Cardiac fibroblast (primary cell): ENCODE measurements at regions not wholly inside any gene's neighbourhood (a gene's known extent, or its start where the extent isn't known, plus 50 kb on each side); places are given as distances from the start of the nearest gene placed in this dataset.
"Not testable (repeated sequence)": the region's sequence is repeated elsewhere in the genome, so short reads cannot be mapped to it uniquely, and the experiment has no call there.

Source experiments
- DNase-seq, 2 donors: peaks; one replicate each; pipeline versions ENCODE4 v3.0.0 to v3.0.0-alpha.2; 2010; ENCODE audit warnings: low read depth in 2 of 2
- H3K4me3 ChIP-seq, 2 donors: replicated peaks in 1 of 2; 1 replicate in 1 of 2; 2 replicates in 1 of 2; pipeline ENCODE4 v1.5.1; 2011; ENCODE audit warnings: low read depth in 2 of 2, low read length in 2 of 2, mild to moderate bottlenecking in 2 of 2, moderate library complexity in 1 of 2
- TF ChIP-seq, protein P1 (sequence below): IDR thresholded peaks from one replicate; pipeline ENCODE4 v1.5.1; 2011; ENCODE audit warnings: low read depth, mild to moderate bottlenecking, low read length, inconsistent platforms

DNA sequence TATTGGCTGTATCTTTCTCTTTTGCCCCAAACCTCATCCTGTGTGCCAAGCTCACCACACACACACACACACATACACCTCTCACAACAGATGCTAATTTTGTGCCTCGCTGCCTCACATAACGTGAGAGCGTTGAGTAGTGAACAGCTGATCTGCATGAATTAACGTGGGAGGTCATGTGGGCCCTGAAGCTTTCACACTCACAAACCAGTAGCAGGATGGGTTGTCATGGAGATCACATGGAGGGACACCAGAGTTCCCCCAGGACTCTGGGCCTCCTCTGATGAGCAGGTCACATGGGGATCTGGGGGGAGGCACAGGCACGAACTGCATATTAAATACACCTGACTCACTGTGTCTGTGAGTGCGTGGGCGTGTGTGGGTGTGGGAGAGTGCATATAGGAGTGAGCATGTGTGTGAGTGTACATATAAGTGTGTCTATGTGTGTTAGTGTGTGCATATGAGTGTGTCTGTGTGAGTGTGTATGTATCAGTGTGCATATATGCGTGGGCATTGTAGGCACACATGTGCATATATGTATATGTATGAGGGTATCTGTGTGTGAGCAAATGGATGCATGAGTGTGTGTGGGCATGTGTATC is 62.7 kb upstream of the SULF2 start:
- no peak for DNase-seq
- no peak overlapping the region for H3K4me3 ChIP-seq
- TF ChIP-seq, protein P1, sequence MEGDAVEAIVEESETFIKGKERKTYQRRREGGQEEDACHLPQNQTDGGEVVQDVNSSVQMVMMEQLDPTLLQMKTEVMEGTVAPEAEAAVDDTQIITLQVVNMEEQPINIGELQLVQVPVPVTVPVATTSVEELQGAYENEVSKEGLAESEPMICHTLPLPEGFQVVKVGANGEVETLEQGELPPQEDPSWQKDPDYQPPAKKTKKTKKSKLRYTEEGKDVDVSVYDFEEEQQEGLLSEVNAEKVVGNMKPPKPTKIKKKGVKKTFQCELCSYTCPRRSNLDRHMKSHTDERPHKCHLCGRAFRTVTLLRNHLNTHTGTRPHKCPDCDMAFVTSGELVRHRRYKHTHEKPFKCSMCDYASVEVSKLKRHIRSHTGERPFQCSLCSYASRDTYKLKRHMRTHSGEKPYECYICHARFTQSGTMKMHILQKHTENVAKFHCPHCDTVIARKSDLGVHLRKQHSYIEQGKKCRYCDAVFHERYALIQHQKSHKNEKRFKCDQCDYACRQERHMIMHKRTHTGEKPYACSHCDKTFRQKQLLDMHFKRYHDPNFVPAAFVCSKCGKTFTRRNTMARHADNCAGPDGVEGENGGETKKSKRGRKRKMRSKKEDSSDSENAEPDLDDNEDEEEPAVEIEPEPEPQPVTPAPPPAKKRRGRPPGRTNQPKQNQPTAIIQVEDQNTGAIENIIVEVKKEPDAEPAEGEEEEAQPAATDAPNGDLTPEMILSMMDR = no peak

DNA sequence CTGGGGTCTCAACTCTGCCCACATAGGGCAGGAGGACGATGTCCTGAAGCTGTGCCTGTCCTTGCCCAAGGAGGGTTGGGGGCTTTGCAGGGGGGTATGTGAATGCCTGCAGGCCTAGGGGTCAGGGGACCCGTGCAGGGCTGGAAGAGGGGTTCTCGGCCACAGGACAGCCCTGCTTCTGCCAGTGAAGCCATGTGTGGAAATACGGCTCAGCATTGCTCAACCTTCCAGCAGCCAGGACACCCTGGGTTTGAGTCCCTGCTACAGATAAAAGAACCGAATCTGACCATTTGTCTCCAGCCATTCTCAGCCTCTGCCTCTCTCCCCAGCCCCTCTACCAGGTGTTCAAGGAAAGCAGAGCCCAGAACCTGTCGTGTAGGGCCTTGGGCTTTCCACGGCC is 61.9 kb upstream of the SULF2 start:
- DNase-seq, H3K4me3 ChIP-seq: not testable (repeated sequence)

DNA sequence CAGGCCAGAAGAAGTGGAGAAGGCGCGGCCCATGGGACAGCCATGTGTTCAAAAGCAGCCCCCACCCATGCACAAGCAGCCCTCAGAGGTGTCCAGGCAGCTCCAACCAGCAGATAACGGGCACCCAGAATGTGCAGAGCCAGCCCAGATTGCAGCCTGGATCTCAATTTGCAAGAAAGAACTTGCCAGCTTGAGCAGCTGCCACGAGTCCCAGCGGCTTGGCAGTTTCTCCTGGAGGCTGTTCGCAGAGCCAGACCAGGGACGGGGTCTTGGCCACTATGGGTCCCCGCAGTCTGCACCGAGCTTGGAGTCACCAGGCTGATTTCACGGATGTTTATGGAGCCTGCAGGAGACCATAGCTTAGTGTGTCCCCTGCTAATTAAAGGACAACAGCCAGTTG is 61.4 kb upstream of the SULF2 start:
- not testable (repeated sequence) for DNase-seq, H3K4me3 ChIP-seq

DNA sequence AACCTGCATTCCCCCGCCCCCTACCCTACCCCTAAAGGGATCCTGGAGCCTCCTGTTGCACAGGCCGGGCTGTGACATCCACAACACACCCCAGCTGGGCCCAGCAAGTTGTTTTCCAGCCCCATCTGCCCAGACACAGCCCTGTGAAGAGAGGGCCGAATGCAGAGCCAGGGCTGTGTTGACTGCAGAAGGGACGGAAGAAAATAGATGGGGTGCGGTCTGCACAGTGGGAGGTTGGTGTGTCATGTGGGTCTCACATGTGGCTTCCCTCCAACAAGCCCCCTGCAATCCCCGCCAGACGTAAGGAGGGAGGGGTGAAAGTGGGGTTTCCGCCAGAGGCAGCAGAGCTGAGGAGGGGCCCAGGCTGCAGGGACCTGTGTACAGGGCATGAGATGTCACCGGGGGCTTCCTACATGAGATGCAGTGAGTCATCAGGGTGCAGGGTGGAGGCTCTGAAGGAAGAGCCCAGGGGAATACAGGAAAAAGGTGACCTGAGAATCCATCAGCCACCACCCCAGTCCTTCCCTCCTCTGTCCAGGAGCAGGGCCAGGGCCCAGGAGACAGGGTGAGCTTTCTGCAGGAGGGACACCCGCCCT is 60.2 kb upstream of the SULF2 start:
- DNase-seq, H3K4me3 ChIP-seq: not testable (repeated sequence)

DNA sequence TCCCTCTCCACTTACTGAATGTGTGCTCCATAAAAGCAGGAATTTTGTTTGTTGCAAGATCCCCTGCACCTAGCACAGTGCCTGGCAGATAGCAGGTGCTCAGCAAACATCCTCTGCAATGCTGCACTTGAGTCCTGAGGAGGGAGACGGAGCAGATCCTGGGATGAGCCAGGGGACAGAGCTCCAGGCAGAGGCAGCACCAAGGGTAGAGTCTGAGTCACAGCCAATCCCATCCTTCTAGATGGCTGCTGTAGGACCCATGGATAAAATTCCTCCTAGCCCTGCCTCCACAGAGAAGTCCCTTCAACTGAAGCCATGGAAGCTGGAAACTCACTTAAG is 59.3 kb upstream of the SULF2 start:
- not testable (repeated sequence) for H3K4me3 ChIP-seq, DNase-seq

DNA sequence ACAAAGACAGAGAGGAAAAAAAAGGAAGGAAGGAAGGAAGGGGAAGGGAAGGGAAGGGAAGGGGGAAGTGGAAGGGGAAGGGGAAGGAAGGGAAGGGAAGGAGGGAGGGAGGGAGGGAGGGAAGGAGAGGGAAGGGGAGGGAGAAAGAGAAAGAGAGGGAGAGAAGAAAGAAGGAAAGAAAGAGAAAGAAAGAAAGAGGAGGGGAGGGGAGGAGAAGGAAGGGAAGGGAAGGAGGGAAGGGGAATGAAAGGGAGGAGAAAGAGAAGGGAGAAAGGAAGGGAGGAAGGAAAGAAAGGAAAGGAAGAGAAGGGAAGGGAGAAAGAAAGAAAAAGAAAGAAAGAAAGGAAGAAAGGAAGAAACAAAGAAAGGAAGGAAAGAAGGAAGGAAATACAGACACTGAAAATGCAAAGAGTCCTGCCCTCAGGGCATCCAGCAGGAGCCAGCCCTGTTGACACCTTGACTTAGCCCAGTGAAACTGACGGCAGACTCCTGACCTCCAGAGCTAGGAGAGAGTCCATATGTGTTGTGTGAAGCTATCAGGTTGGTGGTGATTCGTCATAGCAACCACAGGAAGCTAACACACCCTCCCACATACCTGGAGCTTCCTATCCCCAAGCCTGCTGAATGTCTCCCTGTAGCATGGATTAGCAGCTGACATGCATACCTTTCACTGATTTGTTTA is 58.7 kb upstream of the SULF2 start:
- no peak overlapping the region for H3K4me3 ChIP-seq
- DNase-seq = no peak
- TF ChIP-seq, protein P1 = no peak

DNA sequence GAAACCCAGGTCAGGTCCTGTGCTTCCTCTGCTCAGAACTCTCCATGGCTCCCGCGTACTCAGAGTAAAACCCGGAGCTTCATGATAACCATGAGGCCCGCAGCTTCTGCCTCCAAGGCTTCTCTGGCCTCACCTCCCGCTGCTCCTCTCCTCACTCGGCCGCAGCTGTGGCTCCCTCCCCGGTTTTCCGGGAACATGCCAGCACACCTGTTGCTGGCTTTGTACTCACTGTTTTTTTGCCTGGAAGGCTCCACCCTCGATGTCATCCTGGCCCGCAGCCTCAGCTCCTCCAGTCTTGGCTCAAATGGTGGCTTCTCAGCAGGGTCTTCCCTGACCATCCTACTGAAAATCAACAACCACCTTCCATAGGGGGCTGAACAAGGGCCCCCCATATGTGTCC is 57.7 kb upstream of the SULF2 start:
- H3K4me3 ChIP-seq, DNase-seq: not testable (repeated sequence)

DNA sequence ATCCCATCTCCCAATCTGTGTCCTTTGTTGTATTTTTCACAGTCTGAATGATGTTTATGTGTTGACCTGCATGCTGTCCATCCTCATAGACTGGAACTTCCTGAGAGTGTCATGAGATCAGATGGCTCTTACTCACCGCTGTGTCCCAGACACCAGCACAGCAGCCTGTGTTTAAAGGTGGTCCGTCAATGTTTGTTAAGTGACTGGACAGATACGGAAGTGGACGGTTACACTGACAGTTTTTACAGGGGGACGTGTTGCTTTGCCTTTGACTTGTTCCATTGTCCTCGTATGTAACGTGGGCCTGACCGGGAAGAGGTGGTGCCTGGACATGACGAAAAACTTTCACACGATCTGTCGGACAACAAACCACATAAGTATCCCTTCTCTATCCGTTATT is 56.7 kb upstream of the SULF2 start:
- DNase-seq = not testable (repeated sequence)

DNA sequence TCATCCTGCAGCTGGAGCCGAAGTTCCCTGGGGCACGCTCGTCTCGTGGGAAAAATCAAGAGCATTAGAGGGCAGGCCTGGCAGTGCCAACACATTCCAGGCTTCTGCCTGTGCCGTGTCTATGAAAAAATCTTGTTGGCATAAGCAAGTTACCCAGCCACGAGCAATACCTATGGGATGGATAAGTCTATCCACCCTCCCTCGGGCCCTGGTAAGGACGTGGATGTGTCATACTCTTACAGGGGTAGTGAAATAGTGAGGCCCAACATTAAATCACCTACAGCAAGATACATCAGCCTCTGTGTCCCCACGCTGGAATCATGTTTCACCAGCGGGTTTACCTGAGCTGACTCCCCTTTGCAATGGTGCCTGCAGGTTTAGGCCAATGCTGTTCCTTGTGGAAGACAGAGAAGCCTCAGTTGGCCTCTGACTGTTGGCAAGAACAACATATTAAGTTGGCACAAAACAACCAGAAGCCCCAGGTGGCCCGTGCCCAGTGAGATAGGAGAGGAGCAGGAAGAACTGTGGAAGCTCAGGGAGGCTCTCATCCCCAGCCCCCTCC is 51.1 kb upstream of the SULF2 start:
- not testable (repeated sequence) for DNase-seq, H3K4me3 ChIP-seq

More for the DNA sequence above, 56.7 kb upstream of the SULF2 start:
- not testable (repeated sequence) for H3K4me3 ChIP-seq
